ENCODE measurements at regions not wholly inside any gene's neighbourhood (a gene's known extent, or its start where the extent isn't known, plus 50 kb on each side); places are given as distances from the start of the nearest gene placed in this dataset.

- TF ChIP-seq, protein P1, sequence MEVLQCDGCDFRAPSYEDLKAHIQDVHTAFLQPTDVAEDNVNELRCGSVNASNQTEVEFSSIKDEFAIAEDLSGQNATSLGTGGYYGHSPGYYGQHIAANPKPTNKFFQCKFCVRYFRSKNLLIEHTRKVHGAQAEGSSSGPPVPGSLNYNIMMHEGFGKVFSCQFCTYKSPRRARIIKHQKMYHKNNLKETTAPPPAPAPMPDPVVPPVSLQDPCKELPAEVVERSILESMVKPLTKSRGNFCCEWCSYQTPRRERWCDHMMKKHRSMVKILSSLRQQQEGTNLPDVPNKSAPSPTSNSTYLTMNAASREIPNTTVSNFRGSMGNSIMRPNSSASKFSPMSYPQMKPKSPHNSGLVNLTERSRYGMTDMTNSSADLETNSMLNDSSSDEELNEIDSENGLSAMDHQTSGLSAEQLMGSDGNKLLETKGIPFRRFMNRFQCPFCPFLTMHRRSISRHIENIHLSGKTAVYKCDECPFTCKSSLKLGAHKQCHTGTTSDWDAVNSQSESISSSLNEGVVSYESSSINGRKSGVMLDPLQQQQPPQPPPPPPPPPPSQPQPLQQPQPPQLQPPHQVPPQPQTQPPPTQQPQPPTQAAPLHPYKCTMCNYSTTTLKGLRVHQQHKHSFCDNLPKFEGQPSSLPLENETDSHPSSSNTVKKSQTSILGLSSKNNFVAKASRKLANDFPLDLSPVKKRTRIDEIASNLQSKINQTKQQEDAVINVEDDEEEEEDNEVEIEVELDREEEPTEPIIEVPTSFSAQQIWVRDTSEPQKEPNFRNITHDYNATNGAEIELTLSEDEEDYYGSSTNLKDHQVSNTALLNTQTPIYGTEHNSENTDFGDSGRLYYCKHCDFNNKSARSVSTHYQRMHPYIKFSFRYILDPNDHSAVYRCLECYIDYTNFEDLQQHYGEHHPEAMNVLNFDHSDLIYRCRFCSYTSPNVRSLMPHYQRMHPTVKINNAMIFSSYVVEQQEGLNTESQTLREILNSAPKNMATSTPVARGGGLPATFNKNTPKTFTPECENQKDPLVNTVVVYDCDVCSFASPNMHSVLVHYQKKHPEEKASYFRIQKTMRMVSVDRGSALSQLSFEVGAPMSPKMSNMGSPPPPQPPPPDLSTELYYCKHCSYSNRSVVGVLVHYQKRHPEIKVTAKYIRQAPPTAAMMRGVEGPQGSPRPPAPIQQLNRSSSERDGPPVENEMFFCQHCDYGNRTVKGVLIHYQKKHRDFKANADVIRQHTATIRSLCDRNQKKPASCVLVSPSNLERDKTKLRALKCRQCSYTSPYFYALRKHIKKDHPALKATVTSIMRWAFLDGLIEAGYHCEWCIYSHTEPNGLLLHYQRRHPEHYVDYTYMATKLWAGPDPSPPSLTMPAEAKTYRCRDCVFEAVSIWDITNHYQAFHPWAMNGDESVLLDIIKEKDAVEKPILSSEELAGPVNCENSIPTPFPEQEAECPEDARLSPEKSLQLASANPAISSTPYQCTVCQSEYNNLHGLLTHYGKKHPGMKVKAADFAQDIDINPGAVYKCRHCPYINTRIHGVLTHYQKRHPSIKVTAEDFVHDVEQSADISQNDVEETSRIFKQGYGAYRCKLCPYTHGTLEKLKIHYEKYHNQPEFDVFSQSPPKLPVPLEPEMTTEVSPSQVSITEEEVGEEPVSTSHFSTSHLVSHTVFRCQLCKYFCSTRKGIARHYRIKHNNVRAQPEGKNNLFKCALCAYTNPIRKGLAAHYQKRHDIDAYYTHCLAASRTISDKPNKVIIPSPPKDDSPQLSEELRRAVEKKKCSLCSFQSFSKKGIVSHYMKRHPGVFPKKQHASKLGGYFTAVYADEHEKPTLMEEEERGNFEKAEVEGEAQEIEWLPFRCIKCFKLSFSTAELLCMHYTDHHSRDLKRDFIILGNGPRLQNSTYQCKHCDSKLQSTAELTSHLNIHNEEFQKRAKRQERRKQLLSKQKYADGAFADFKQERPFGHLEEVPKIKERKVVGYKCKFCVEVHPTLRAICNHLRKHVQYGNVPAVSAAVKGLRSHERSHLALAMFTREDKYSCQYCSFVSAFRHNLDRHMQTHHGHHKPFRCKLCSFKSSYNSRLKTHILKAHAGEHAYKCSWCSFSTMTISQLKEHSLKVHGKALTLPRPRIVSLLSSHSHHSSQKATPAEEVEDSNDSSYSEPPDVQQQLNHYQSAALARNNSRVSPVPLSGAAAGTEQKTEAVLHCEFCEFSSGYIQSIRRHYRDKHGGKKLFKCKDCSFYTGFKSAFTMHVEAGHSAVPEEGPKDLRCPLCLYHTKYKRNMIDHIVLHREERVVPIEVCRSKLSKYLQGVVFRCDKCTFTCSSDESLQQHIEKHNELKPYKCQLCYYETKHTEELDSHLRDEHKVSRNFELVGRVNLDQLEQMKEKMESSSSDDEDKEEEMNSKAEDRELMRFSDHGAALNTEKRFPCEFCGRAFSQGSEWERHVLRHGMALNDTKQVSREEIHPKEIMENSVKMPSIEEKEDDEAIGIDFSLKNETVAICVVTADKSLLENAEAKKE (CRISPR knock-in tag; IDR thresholded peaks at IDR 0.05), result no peak
- TF ChIP-seq EZH2 (IDR thresholded peaks at IDR 0.05; ENCODE audit: low read depth, unreplicated experiment) (no peak), EZH2phosphoT487 (IDR thresholded peaks at IDR 0.05; ENCODE audit: unreplicated experiment) (no peak), CREB1 (CRISPR knock-in tag; IDR thresholded peaks at IDR 0.05; ENCODE audit: low read depth) (no peak)
These were observed 782.6 kb downstream of the DIPK2A start (continued) for GRCh38 chr3:144754076-144754783.

- Mint-ChIP-seq H3K27ac (no peak overlapping the region), H3K36me3 (ENCODE audit: low read depth) (peaks cover 19% of the 10 kb centered on the region), H3K4me3 (no peak overlapping the region), H3K4me1 (peaks cover 7% of the 10 kb centered on the region), H3K9me3 (peaks cover 27% of the 10 kb centered on the region), H3K27me3 (ENCODE audit: insufficient read depth, low read depth, poor library complexity) (peaks cover 5% of the 10 kb centered on the region)
- H3F3A ChIP-seq (replicated peaks; ENCODE audit: low read depth), result no peaks in the 10 kb centered on the region
- peaks cover 6% of the 10 kb centered on the region for H3K4me1 ChIP-seq (ENCODE audit: insufficient read depth)
- H3K79me2 ChIP-seq (replicated peaks; ENCODE audit: insufficient read depth), result no peaks in the 10 kb centered on the region
- no peak overlapping the region for H2AFZ ChIP-seq
- H3K27me3 ChIP-seq (ENCODE audit: insufficient read depth), result no peaks in the 10 kb centered on the region
- no peak overlapping the region for H3K27ac ChIP-seq (ENCODE audit: low read depth)
- H3K4me3 ChIP-seq, result no peak overlapping the region
- no peaks in the 10 kb centered on the region; the same call in 1 of the 2 replicates for H3K9me2 ChIP-seq (ENCODE audit: insufficient read depth)
- H3K4me2 ChIP-seq, result no peak overlapping the region
- H4K20me1 ChIP-seq (replicated peaks; ENCODE audit: insufficient read depth), result no peaks in the 10 kb centered on the region
- H3K36me3 ChIP-seq (ENCODE audit: insufficient read depth), result peaks cover 4% of the 10 kb centered on the region; the same call in 1 of the 2 replicates
- ATAC-seq, result no peak
- no peak for DNase-seq (ENCODE audit: low spot score)
- no peak for TF ChIP-seq STAT1 (IDR thresholded peaks at IDR 0.05; ENCODE audit: unreplicated experiment)
- TF ChIP-seq EZH2phosphoT487 (IDR thresholded peaks at IDR 0.05; ENCODE audit: unreplicated experiment), result no peak
- TF ChIP-seq ZNF114 (CRISPR knock-in tag; IDR thresholded peaks at IDR 0.05), result no peak
- TF ChIP-seq, protein P1 (CRISPR knock-in tag; IDR thresholded peaks at IDR 0.05), result no peak
These were observed 785.2 kb downstream of the DIPK2A start for GRCh38 chr3:144756704-144757440.
